CD4-positive, alpha-beta T cell (primary cell): ENCODE measurements at regions not wholly inside any gene's neighbourhood (a gene's known extent, or its start where the extent isn't known, plus 50 kb on each side); places are given as distances from the start of the nearest gene placed in this dataset.

Experiments used
- ATAC-seq: fragments of 200-7000 bp; cut with Tn5 transposase; one replicate; pipeline ENCODE4 v1.10.0; 2022; ENCODE audit warnings: mild to moderate bottlenecking; ENCODE audit not compliant: poor library complexity
- CTCF ChIA-PET: fragments of 350-600 bp; sonication (Branson Sonifier 250); formaldehyde crosslinking; loops from one replicate; lab custom pipeline; 2021; ENCODE audit warnings: antibody characterized with exemption, inconsistent platforms; lab: Charles Lee
- POLR2A ChIA-PET: fragments of 350-600 bp; sonication (Branson Sonifier 250); formaldehyde crosslinking; loops from one replicate; lab custom pipeline; 2021; ENCODE audit warnings: antibody characterized with exemption, inconsistent platforms; lab: Charles Lee
- DNase-seq, 14 experiments: peaks; one replicate each; pipeline ENCODE4 v3.0.0-alpha.2; 2013 to 2020; ENCODE audit warnings: mixed read lengths in 2 of 14
- H3K27ac ChIP-seq, 2 donors: one replicate each; pipeline versions ENCODE4 v1.5.1 to v1.7.0; 2013; ENCODE audit warnings: low read length in 2 of 2, low read depth in 1 of 2, mild to moderate bottlenecking in 1 of 2
- H3K27me3 ChIP-seq, 2 experiments: 1 replicate in 1 of 2; 2 replicates in 1 of 2; pipeline versions ENCODE4 v1.6.1 to v1.7.0; 2013; ENCODE audit warnings: low read length in 2 of 2, control low read depth in 1 of 2, mild to moderate bottlenecking in 1 of 2, moderate library complexity in 1 of 2; ENCODE audit not compliant: insufficient read depth in 2 of 2, control insufficient read depth in 1 of 2
- H3K36me3 ChIP-seq: one replicate; pipeline ENCODE4 v1.6.1; 2013; ENCODE audit warnings: low read length, control low read depth; ENCODE audit not compliant: insufficient read depth
- H3K4me1 ChIP-seq: one replicate; pipeline ENCODE4 v1.6.1; 2013; ENCODE audit warnings: low read length, control low read depth; ENCODE audit not compliant: insufficient read depth
- H3K4me3 ChIP-seq: one replicate; pipeline ENCODE4 v1.5.1; 2013; ENCODE audit warnings: mild to moderate bottlenecking, low read length, moderate library complexity
- H3K9me3 ChIP-seq, 2 experiments: 1 replicate in 1 of 2; 2 replicates in 1 of 2; pipeline versions ENCODE4 v1.6.1 to v1.7.0; 2013; ENCODE audit warnings: low read length in 2 of 2, mild to moderate bottlenecking in 2 of 2, control low read depth in 1 of 2, moderate library complexity in 1 of 2; ENCODE audit not compliant: control insufficient read depth in 1 of 2, insufficient read depth in 1 of 2
- H3K27ac Mint-ChIP-seq: one replicate; pipeline ENCODE4 v1.8.0; 2020; ENCODE audit warnings: mixed read lengths
- H3K27me3 Mint-ChIP-seq: one replicate; pipeline ENCODE4 v1.8.0; 2021; ENCODE audit warnings: mixed read lengths
- H3K36me3 Mint-ChIP-seq: one replicate; pipeline ENCODE4 v1.8.0; 2021; ENCODE audit warnings: low read depth, mixed read lengths
- H3K4me1 Mint-ChIP-seq: one replicate; pipeline ENCODE4 v1.8.0; 2021; ENCODE audit warnings: low read depth, mixed read lengths
- H3K4me3 Mint-ChIP-seq: one replicate; pipeline ENCODE4 v1.8.0; 2020; ENCODE audit warnings: mild to moderate bottlenecking, mixed read lengths
- H3K9me3 Mint-ChIP-seq: one replicate; pipeline ENCODE4 v1.8.0; 2020; ENCODE audit warnings: mixed read lengths
- intact Hi-C, 2 experiments: fragments of 100-400 bp; cut with DNase I in 1 of 2; cut with micrococcal nuclease in 1 of 2; formaldehyde crosslinking; loops; one replicate each; pipeline versions ENCODE4 v1.15.1 to v1.9.0; 2023 to 2025; cut with DNase I, micrococcal nuclease
- TF ChIP-seq, protein P1 (sequence below): fragments of 200-600 bp; IDR thresholded peaks from one replicate; pipeline ENCODE4 v1.8.0; 2022; ENCODE audit warnings: antibody characterized with exemption, mild to moderate bottlenecking

DNA sequence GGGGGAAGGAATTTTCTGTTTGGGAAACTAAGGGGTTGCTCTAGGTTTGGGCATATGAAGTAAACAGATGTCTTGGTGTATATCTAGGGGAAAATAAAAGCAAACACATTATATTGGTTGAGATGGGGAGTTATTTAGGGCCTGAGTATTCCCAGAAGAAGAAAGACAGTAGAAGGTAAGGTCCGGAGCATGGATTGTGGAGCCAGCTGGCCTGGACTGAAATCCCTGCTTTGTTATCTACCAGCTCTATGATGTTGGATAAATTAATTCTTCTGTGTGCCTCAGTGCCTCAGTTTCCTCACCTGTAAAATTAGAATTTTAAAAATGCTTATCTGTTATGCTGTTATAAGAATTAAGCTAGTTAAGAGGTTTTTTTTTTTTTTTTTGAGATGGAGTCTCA lies 272.3 kb upstream of the RPS6KA3 start:
- CTCF ChIA-PET: interaction anchor here (0.7 kb wide), 1 partner anchor 983 kb away, joined by 3 read pairs; no protein-coding TSS in a partner anchor
- intact Hi-C loops: loop anchor here in 1 of 2 experiments (10.0 kb wide), 1 partner anchor 1446 kb away; no protein-coding TSS in a partner anchor

DNA sequence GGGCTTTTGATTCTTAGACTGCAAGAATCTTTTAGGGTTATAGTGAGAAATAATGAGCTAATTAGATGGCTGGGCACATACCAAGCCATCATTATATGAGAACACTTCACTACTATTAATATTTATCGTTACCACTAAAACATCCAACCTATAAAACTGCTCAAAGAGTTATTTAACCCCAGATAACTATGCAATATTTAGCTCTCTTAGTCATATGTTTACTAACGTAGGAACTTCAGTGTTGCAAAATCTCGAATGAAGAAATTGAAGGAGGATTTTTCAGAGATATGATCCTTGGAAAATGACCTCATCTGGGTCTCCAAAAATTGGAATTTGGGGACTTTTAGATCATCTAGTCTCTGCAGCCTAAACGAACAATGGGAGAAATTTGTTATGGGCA lies 265.0 kb upstream of the RPS6KA3 start:
- ATAC-seq: no peak
- peaks cover 8 to 10% of the 10 kb centered on the region in 2 experiments for H3K27me3 ChIP-seq
- Mint-ChIP-seq H3K4me1 (peaks cover 6% of the 10 kb centered on the region), H3K9me3 (no peaks in the 10 kb centered on the region), H3K4me3 (no peak overlapping the region), H3K36me3 (no peaks in the 10 kb centered on the region), H3K27ac (no peak overlapping the region), H3K27me3 (peaks cover 53% of the 10 kb centered on the region)
- intact Hi-C loops: loop anchor here in 1 of 2 experiments (2.0 to 10.0 kb wide), 2 partner anchors 949 to 1453 kb away; no protein-coding TSS in a partner anchor
- H3K27ac ChIP-seq: no peak overlapping the region
- H3K9me3 ChIP-seq: no peaks in the 10 kb centered on the region
- H3K4me3 ChIP-seq: no peak overlapping the region
- DNase-seq: no peak
- no peaks in the 10 kb centered on the region for H3K36me3 ChIP-seq
- ChIA-PET POLR2A (no interaction called here), CTCF (no interaction called here)
- no peaks in the 10 kb centered on the region for H3K4me1 ChIP-seq
- TF ChIP-seq, protein P1, sequence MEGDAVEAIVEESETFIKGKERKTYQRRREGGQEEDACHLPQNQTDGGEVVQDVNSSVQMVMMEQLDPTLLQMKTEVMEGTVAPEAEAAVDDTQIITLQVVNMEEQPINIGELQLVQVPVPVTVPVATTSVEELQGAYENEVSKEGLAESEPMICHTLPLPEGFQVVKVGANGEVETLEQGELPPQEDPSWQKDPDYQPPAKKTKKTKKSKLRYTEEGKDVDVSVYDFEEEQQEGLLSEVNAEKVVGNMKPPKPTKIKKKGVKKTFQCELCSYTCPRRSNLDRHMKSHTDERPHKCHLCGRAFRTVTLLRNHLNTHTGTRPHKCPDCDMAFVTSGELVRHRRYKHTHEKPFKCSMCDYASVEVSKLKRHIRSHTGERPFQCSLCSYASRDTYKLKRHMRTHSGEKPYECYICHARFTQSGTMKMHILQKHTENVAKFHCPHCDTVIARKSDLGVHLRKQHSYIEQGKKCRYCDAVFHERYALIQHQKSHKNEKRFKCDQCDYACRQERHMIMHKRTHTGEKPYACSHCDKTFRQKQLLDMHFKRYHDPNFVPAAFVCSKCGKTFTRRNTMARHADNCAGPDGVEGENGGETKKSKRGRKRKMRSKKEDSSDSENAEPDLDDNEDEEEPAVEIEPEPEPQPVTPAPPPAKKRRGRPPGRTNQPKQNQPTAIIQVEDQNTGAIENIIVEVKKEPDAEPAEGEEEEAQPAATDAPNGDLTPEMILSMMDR: no peak

More for the DNA sequence above, 272.3 kb upstream of the RPS6KA3 start:
- Mint-ChIP-seq H3K27ac (no peak overlapping the region), H3K36me3 (no peaks in the 10 kb centered on the region), H3K4me3 (no peak overlapping the region), H3K9me3 (peaks cover 4% of the 10 kb centered on the region), H3K4me1 (no peaks in the 10 kb centered on the region), H3K27me3 (peaks cover 5% of the 10 kb centered on the region)
- H3K9me3 ChIP-seq: peaks cover 3 to 8% of the 10 kb centered on the region in 2 experiments
- no peak for ATAC-seq
- no peak overlapping the region for H3K27ac ChIP-seq
- peaks cover 0 to 3% of the 10 kb centered on the region in 2 experiments for H3K27me3 ChIP-seq
- no peaks in the 10 kb centered on the region for H3K4me1 ChIP-seq
- H3K4me3 ChIP-seq: no peak overlapping the region
- POLR2A ChIA-PET: no interaction called here
- H3K36me3 ChIP-seq: no peaks in the 10 kb centered on the region
- no peak for DNase-seq
- TF ChIP-seq, protein P1: no peak

DNA sequence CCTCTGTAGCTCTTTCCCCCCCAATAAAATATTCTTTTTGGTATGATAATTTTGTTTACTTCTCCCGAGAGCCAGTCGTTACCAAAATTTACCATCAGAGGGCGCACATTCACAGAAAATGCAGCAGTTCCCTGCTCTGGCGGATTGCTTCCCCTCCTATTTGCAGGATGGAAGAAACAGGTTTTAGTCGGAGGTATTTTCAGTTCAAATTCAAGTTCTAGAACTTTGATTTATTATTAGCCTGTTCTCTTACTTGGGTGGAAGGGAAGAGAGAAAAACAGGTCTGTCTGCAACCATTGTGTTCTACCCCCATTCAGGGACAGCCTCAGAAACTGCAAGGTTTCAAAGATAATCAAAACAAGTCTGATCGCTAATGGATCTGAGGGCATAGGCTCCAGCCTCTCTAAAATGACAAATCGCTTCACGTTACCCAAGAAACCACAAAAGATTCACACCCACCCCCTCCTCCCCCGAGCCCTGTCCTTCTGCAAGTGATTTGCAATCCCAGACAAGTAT lies 263.8 kb upstream of the RPS6KA3 start:
- ChIA-PET CTCF (interaction anchor here (0.8 to 1.7 kb wide), 8 partner anchors 8 to 1455 kb away, joined by 3 to 5 read pairs (median 4); no protein-coding TSS in a partner anchor), POLR2A (no interaction called here)
- Mint-ChIP-seq H3K4me1 (peaks cover 6% of the 10 kb centered on the region), H3K27ac (no peak overlapping the region), H3K4me3 (no peak overlapping the region), H3K9me3 (no peaks in the 10 kb centered on the region), H3K27me3 (peaks cover 53% of the 10 kb centered on the region), H3K36me3 (no peaks in the 10 kb centered on the region)
- Histone ChIP-seq H3K36me3 (no peaks in the 10 kb centered on the region), H3K4me3 (no peak overlapping the region), H3K4me1 (no peaks in the 10 kb centered on the region), H3K9me3 (no peaks in the 10 kb centered on the region), H3K27ac (no peak overlapping the region), H3K27me3 (peaks cover 8 to 10% of the 10 kb centered on the region in 2 experiments)
- ATAC-seq (no peak), DNase-seq (peak; percentile 18 to 70 (median 42))
- intact Hi-C loops: loop anchor here (1.0 to 10.0 kb wide), 4 partner anchors 950 to 1454 kb away; no protein-coding TSS in a partner anchor
- TF ChIP-seq, protein P1: peak; percentile 59
